Activated CD4-positive, alpha-beta T cell treated with anti-CD3 and anti-CD28 coated beads for 48 hours (primary cell): ENCODE measurements at regions not wholly inside any gene's neighbourhood (a gene's known extent, or its start where the extent isn't known, plus 50 kb on each side); places are given as distances from the start of the nearest gene placed in this dataset.
"Not testable (repeated sequence)": the region's sequence is repeated elsewhere in the genome, so short reads cannot be mapped to it uniquely, and the experiment has no call there.

Experiments
- DNase-seq: peaks from one replicate; pipeline ENCODE4 v3.0.0-alpha.2; 2020

- no peak for DNase-seq
Observed at GRCh38 chr9:110065532-110065931, 142.4 kb downstream of the C9orf152 start.

- DNase-seq = no peak
Observed at GRCh38 chr9:110066929-110067716, 140.8 kb downstream of the C9orf152 start.

- no peak for DNase-seq
Observed at GRCh38 chr9:110068212-110068611, 139.7 kb downstream of the C9orf152 start.

- DNase-seq = no peak
Observed at GRCh38 chr9:110069326-110070248, 138.4 kb downstream of the C9orf152 start.

- no peak for DNase-seq
Observed at GRCh38 chr9:110072597-110073355, 135.2 kb downstream of the C9orf152 start.

GRCh38 chr9:110073356-110073905, 134.5 kb downstream of the C9orf152 start:
- DNase-seq = no peak

GRCh38 chr9:110076894-110077725, 130.8 kb downstream of the C9orf152 start:
- DNase-seq = no peak

GRCh38 chr9:110077925-110078324, 130.0 kb downstream of the C9orf152 start:
- no peak for DNase-seq

- no peak for DNase-seq
Observed at GRCh38 chr9:110078604-110079003, 129.4 kb downstream of the C9orf152 start.

- DNase-seq = no peak
Observed at GRCh38 chr9:110081395-110081794, 126.6 kb downstream of the C9orf152 start.

- no peak for DNase-seq
Observed at GRCh38 chr9:110083866-110084265, 124.1 kb downstream of the C9orf152 start.

- no peak for DNase-seq
Observed at GRCh38 chr9:110086537-110086936, 121.4 kb downstream of the C9orf152 start.

GRCh38 chr9:110087605-110088004, 120.4 kb downstream of the C9orf152 start:
- no peak for DNase-seq

GRCh38 chr9:110088099-110088498, 119.9 kb downstream of the C9orf152 start:
- no peak for DNase-seq

GRCh38 chr9:110089681-110090370, 118.1 kb downstream of the C9orf152 start:
- no peak for DNase-seq

- DNase-seq = no peak
Observed at GRCh38 chr9:110092792-110093191, 115.2 kb downstream of the C9orf152 start.

GRCh38 chr9:110093417-110093816, 114.5 kb downstream of the C9orf152 start:
- no peak for DNase-seq

- no peak for DNase-seq
Observed at GRCh38 chr9:110093871-110094270, 114.1 kb downstream of the C9orf152 start.

- DNase-seq = no peak
Observed at GRCh38 chr9:110095161-110095595, 112.8 kb downstream of the C9orf152 start.

- DNase-seq = no peak
Observed at GRCh38 chr9:110095776-110096175, 112.2 kb downstream of the C9orf152 start.

GRCh38 chr9:110096674-110097073, 111.3 kb downstream of the C9orf152 start:
- DNase-seq = not testable (repeated sequence)
